CD4-positive, alpha-beta T cell treated with Interleukin-6 for 4 hours (primary cell): ENCODE measurements at regions not wholly inside any gene's neighbourhood (a gene's known extent, or its start where the extent isn't known, plus 50 kb on each side); places are given as distances from the start of the nearest gene placed in this dataset.

Experiments
- DNase-seq: peaks from one replicate; pipeline ENCODE4 v3.0.0-alpha.2; 2020; ENCODE audit warnings: mixed read lengths

DNA sequence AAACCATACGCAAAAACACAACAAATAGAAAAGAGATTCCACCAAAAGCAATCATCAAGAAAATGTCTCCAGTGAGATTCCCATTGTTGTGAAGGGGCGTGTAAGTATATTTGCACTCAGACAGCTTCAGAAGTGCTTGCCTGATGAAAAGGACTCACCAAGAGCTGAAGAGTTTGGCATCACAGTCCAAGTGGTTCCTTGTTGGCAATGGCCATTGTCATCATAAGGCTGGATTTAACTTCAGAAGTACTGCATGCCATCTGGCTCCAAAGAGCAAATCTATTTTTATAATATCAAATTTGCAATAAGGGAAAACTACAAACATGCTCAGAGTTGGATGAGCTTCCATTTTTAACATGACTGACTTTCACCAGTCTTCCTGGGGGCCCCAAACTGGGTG is 505.3 kb upstream of the NR2F2 start:
- DNase-seq: no peak

DNA sequence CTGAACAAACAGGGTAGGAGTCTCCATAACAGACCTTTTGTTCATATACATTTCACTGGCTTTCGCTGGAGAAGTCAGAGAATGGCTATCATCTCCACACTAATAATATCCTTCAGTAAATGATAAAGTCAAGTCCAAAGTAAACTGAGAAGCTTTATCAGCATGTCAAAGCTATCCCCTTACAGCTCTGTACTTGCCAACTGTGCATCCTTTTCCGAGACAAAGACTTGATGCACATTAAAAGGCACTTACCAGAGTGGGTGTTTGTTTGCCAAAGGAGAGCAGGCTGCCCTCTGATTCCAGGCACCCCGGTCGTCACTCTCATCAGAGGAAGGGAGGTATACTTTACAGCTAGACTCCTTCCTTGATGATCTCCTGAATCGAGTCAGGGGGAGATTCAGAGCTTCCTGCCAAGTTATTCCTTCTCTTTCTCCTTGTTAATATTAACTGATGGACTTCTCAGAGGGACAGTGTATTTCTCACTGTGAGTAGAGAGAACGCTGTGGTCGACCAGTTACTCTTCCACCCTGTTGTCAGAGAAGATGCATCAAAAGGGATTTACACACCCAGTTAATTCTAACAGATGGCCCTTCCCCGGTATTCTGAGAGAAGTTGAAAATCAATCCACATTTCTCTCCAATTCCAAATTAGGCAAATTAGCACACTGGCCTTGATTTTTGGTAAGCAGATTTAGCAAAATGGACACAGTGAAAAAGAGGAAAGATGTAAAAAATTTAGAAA is 504.7 kb upstream of the NR2F2 start:
- no peak for DNase-seq

DNA sequence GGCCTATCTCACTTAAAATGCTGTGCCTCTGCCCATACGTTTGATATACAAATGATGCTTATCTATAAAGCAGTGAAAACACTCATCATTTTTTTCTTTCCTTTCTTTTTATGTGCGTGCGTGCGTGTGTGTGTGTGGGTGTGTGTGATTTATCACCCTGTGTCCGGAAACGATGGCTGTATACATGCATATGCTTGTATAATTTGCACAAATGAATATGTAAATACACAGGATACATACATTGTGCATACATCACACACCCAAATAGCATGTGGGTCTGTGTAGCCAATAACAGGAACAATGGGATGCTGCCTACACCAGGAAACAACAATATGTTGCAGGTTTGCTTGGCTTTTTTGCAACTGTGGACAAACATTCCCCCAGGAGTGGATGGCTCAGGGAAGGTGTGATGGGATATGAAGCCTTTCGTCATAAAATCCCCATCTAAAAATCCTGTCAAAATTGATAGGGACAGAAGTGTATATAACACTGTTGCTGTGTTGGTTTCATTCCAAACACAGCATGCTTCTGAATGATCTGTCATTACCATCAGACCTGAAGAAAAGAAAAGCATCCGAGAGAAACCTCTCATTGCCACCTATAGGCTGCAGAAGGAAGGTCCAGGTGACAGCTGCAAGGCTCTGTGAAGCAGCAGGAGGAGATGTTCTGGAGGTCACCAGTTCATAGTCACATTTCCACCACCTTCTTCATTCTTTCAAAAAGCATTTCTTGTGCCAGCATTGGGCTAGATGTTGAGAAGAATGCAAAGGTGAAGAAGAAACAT is 503.9 kb upstream of the NR2F2 start:
- no peak for DNase-seq

DNA sequence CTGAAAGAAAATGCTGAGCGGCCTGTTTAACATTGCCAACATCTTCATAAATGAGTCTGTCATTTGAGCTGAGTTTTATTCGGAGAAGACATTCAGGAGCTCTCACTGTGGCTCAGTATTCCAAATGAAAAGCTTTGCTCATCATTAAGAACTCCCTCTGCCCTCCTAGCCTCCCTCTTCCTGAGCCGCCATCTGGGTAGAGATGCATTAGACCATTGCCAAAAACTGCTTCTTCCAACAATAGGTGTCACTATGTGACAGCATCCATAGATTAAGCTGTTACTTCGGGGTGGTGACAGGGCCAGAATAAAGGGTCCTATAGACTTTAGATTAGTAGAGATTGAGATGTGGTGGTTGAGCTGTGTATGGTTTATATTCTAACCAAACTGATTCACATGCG is 501.4 kb upstream of the NR2F2 start:
- no peak for DNase-seq

DNA sequence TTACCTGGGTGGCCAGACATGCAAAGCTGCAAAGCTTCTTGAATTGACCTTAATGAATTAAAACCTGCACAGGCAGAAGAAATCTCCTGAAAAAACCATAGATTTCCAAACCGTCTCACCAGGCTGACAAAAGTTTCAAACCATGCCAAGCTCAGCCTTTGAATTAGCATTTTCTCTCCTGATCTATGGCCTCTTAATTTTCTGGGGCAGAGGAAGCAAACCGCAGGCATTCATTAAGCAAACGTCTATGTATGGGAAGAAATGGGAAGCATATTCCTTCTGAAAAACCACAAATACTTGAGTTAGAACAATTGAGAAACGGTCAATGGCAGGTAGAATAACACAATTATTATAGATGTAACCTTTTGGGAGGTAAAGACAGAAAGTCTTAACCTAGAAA is 500.2 kb upstream of the NR2F2 start:
- DNase-seq: no peak

DNA sequence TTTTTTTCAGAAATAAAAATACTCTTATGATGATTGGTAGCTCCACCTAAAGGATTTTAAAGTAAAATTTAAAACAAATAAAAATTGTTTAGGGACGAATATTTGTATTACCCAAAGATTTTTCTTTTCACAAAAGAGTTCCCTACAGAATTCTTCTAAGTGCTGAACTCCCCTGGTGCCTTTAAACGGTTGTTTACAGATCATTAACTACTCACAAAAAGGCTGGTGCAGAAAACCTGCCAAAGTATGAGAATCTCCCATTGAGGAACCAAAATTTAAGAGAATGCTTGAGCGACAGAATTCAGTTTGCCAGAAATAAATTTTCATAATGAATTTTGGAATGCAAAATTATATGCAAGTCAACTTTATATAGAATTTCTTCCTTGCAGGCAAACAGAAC is 497.8 kb upstream of the NR2F2 start:
- DNase-seq: no peak

DNA sequence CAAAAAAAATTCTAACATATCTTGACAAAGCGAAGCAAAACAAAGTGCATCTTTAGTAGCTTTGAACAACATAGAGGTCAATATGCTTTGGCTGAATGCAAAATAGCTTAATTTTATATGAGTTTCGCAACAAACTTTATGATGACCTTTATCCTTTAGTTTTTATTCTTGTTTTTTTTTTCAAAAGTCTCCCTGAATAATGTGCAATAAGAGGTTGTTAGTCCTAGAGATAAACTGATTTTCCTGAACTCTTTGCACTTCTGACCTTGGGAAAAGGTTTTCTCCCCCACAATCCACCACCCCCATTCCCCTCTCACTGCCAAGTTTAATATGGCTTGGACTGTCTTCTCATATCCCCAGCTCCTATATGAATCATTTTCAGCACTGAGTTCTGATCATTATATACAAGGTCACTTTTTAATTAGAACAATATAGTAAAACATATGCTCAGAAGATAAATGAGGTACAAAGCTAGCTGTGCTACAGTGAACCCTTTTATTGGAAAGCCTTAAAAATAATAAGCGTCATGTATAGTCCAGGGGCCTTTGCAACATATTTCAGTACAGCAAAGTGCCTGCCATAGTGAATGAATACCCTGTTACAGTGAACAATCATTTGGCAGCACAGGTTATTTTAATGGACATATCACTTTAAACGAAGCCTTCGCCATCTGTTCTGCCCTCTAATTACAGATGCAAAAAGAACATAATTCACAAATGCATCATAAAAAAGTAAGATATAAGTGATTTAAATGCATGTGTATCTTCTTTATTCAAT is 496.3 kb upstream of the NR2F2 start:
- DNase-seq: no peak

DNA sequence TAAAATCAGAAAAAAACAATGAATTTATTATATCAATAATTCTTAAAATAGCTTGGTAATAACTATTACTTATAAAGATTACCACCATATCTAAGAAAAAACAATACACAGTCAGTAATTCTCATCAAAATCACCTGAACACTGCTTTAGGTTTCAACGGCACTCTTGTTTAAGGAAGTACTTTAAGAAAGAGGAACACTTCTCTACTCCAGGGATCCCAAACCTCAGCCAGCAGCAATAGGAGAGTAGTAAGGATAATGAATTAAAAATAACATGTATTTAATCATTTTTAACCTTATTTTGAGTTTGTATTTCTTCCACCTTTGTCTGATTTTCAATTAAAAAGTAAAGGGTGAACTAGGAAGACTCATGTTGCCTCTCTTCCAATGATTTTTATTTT is 494.0 kb upstream of the NR2F2 start:
- no peak for DNase-seq

DNA sequence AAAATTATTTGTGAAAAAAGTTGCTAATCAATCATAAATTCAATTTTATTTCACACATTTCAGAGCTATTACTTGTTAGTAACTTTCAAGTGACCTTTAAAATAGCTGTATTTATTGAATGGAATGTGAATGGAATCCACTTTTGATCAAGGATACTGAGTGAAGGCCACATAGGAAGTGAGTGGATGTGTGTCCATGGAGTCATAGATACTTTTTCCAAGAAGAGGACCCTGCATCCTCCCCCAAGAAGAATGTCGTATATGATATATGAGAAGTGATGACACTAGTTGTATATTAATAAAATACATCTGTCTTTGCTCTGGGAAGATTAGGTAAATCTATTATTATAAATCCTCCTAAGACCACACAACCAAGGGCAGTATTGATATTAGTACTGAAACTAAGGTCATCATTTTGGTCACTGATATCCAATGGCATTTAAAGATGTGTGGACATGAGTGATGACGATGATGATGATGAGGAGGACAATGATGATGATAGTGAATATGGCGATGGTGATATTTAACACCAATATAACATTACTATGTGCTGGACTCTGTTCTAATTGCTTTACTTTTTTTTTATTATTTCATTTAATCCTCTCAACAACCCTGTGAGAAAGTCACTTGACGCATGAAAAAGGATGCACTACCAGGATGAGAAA is 493.0 kb upstream of the NR2F2 start:
- DNase-seq: no peak

DNA sequence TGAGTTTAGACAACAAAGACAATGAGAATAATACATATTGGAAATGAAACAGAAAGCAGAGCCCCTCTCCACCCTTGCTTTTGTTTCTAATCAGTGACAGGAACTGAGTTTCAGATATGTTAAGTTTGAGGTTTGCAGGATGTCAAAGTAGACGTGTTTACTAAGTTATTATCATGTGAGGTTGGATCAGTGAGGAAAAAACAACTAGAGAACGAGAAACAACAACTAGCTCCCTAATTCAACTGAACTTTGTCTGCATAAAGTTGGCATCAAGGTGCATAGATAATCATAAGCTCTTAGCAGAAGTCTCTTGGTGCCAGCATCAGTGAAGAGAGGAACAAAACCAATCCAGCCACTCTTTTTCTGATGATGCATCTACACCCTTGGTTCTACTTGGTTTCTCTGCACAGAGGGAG is 491.1 kb upstream of the NR2F2 start:
- no peak for DNase-seq

DNA sequence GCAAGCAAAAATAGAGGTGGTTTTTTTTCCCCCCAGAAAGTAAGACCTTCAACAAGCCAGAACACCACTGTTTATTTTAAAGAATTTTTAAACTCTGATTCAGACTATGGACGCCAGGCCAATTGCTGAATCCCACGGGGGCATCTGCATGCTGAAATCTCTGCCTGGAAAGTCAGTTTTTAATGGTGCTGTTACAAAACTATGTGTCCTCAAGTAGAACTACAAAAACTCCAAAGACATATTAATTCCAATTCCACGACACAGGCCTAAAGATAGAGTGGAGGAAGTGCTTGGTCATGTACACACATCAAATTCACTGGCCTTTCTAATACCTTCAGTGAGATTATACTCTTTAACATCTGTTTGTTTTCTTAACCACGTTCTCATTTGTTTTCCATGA is 490.5 kb upstream of the NR2F2 start:
- no peak for DNase-seq

DNA sequence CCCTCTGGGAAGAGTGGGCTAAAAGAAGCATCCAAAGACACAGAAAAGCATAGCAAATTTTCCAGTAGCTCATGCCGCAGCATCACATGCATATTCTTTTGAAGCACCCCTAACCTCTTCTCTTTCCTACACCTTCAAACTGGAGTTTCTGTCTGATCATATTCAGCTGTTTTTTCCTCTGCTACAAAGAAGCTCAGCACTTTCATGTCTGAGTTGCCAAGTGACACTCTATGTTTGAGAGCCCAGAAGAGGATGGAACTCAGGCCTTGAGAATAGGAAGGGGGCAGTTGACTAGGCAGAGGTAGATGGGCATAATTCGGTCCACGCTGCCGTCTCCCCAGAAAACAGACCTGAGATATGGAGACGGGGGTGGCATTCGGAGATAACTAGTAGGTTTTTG is 489.6 kb upstream of the NR2F2 start:
- DNase-seq: no peak

DNA sequence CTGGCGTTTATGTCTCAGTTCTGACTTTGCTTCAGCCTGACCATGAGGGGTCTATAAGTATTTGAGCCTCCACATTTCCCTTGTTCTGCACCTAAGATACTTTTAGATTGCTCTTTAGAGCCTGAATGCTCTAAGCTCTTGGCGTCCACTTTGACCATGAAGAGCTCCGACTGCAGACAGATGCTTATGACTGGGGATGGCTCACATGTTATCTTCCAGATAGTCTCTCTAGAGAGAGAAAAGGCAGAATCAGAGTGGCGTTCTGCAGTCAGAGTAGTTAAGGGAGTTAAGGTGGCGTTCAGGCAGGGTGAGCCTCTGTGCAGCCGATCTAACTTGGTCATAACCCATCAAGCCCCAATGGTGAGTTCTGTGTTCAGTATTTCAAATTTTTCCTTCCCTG is 487.9 kb upstream of the NR2F2 start:
- no peak for DNase-seq

DNA sequence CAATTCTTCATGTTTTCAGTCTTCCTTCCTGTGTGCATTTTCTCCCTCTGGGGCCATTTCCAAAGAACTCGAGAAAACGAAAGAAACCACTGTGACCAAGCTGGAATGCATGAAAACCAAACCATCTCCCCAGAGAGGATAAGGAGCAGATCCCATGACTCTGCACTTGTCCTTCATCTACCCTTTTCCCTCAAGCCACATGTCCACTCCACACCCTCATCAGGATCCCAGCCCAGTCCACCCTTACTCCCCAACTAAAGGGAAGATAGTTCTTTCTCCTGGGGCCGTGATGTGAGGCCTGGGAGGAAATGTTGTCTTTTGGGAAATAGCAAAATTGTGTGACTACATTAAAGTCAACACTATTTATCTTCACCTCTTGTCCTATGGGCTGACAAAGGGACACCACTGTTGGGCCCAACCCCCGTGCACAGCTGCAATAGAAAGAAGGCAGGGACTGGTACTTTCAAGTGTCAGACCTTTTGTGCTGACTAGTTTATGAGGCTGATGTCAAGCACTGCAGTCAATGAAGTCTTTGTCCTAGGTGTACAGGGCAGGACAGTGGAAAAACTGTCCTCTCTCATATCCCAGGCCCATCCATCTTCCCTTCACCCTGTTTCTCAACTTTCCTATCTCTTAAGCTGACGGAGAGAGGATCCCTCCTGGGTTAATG is 487.1 kb upstream of the NR2F2 start:
- DNase-seq: no peak

DNA sequence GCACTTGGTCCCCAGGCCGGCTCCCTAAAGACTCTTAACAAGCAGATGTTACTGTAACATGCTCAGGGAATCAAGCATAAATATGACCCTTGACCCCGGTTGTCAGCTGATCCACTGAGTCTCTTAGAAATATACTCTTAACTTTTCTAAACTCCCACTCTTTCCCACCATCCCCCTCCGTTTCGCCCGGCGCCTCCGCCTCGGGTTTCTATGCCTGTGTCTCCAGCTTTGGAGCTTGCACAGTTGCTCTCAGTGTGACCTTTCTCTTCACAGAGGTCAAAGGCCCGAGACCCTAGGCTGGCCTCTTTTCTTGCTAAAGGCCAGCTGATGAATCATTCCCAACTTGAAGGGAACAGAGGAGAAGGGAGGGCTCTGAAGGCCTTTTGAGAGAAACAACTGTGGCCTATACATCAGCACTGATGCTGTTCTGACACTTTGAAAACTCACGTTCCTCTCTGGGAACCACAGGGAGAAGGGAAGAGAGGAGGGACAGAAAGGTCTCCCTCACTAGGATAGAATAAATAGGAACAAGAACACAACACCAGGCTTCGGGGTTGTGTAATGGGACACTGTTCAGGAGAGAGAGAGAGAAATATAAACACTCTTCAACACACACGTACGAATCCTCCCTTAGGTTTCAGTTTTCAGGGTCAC is 484.5 kb upstream of the NR2F2 start:
- DNase-seq: no peak

DNA sequence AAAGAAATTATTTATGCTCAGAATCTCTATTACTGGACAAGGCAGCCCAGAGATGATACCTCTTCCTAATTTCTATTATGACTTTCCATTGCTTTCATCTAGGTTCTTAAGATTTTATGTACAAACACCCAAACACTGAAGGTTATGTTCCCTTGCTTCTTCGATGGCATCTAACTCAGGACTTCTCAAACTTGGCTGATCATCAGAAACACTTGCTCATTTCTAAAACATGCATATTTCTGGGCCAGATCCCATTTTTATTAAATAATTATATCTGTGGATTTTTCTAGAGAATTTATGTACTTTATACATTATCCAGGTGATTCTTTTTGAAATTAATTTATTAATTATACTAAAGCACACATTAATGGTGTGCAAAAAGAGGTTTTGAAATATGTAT is 482.4 kb upstream of the NR2F2 start:
- no peak for DNase-seq

DNA sequence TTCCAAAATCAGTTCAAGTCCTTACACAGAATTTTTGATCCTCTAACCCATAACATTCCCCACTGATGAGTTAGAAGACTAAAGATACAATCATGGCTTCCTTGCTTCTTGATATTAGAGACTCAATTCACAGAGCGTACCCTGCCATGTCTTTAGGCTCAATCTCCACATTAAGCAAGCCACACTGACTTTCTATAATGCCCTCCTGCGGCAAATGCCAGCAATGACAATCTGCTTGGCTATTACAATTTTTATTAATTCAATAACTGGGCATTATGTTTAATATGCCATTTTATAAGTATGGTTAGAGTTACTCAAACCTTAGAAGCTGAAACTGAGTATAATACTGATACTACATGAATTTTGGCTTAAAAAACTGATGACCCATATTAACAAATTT is 479.7 kb upstream of the NR2F2 start:
- no peak for DNase-seq

DNA sequence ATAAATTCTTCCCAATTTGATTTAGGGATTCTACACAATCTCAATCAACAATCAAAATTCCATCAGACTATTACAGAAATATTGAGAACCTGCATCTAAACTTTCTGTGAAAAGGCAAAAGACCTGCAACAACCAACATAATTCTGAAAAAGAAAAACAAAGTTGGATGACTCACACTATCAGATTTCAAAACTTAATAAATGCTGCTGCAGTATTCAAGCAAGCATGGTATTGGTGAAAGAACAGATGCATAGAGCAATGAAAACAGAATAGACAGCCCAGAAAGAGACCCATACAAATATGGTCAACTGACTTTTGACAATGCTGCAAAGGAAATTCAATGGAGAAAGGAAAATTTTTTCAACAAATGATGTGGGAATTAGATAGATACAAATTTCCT is 477.1 kb upstream of the NR2F2 start:
- no peak for DNase-seq

DNA sequence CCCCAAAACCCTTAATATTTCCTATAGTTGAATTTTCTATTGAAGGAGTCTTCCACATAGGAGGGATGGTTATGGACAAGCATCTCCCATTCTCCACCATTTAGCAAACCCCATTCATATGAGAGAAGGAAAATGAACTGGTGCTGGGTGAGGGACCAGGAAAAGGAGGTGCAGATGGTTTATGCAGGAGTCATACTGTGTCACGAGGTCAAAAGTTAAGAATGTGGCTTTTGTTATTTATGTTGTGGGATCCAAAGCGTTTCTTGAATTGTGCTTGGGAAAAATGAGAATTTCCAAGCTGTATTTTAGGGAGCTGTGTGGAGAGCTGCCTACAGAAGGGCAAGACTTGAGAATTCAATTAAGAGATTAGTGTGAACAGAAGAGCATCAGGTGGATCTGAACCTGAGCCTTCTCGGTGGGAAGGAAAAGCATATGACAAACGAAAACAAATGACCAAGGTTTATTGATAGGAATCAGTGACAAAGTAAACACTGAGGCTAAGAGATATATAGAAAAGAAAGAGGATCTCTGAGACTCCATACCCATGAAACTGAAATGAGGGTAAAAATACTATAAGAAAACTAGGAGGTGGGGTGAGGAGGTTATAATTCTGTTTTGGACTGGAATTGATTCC is 473.3 kb upstream of the NR2F2 start:
- DNase-seq: no peak

DNA sequence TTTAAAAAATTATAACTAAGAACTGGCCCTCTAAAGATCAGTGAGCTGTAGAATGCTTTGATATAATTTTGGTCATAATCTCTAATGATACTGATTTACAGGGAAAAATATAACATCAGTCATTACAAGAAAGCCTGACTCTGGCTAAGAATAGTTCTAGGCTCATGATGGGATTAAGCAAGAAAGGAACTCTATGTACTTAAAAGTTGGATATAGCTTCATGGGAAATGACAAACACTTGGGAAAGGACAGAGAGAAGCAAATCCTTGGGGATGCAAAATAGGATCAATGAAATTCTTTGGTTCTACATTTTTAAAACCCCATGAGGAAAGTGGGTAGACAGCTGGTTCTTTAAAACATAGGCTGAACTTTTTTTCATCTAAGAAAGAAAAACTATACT is 472.7 kb upstream of the NR2F2 start:
- DNase-seq: no peak

DNA sequence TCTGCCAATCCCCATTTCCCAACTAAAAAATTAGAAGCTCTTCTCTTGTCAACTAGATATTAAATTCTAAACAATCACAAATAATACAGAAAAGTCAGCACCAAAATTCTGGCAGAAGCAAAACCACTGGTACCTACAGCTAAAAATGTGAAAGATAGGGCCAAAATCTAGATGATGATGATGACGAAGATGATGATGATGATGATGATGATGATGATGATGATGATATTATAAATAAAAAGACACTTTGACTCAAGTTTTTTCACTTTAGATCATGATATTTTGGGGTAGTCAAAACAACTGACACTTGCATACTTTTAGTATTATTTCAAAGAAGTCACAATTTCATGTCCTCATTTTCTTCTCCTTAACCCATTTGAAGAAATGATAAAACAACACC is 470.1 kb upstream of the NR2F2 start:
- DNase-seq: no peak

DNA sequence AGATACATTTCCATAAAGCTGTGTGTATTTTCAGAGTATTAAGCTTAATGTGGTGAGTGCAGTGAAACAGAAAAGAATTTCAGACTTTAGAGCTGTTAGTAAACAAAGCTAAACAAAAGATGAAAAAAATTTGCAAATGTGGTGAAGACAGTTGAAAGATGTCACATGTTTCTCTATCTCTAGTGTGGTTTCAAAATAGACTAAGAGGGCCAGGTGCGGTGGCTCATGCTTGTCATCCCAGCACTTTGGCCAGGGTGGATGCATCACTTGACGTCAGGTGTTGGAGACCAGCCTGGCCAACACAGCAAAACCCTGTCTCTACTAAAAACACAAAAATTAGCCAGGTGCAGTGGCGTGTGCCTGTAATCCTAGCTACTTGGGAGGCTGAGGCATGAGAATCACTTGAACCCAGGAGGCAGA is 466.0 kb upstream of the NR2F2 start:
- no peak for DNase-seq
